GM19455 (cell line): ENCODE measurements at regions not wholly inside any gene's neighbourhood (a gene's known extent, or its start where the extent isn't known, plus 50 kb on each side); places are given as distances from the start of the nearest gene placed in this dataset.

ENCODE experiments used
- ATAC-seq: cut with Tn5 transposase; IDR thresholded peaks from one replicate; pipeline ENCODE4 v1.9.1; 2021; ENCODE audit not compliant: unreplicated experiment

DNA sequence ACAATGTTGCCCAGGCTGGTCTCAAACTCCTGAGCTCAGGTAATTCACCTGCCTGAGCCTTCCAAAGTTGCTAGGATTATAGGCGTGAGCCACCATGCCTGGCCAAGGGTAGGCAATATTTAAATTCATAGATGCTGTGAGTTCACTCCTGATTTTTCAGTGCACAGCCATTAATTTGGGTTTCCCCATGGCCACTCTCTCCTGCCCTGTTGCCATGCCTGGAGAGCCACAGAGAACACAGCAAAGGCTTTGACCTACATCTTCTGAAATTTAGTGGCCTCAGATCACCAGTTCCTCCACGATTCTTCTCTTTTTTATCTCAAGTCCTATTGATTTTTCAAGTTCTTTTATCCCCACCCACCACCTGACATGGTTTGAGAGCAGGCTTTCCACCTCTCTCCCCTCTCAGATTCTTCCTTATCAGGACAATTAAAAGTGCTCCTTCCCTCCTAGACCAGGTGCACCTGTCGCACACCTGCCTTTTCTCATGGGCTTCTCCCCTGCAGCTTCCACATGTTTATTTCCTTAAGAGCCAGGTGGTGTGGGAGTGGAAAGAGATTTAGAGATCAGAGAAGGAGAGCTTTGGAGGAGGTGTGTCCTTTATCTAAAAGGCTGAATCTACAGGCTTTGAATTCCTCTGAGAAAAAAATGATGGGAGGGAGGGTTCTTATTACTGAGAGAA lies 123.8 kb downstream of the ADRA2A start:
- no peak for ATAC-seq

DNA sequence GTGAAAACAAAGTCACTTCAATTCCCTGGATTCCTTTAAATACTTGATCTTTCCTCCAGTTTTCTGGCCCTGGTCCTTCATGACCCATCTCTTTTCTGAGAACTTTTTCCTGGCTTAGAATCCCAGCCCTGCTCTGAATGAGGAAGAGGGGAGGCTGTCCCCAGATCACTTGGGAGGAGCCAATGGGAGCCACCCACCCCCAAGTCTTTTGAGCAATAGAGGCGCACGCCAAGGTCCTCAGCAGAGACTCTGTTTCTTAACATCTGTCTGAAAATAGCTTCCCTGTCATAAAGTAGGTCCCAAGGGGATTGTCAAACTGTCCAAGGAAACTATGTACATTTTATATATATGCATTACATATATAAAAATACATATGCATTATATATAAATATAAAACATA lies 126.8 kb downstream of the ADRA2A start:
- ATAC-seq, result no peak

DNA sequence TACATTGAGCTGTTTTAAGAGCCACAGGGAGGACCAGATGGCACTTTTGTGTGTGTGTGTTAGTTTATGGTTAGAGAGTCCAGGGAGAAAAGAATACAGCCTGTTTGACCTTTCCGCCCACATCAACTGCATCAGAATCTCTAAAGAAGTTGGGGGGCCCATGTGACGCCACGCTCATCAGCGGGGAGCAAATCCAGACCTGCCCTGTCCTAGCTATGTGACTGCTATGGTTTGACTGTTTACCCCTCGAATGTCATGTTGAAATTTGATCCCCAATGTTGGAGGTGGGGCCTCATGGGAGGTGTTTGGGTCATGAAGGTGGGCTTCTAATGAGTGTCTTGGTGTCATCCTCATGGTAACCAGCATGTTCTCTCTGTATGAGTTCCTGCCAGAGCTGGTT lies 128.0 kb downstream of the ADRA2A start:
- ATAC-seq, result no peak

DNA sequence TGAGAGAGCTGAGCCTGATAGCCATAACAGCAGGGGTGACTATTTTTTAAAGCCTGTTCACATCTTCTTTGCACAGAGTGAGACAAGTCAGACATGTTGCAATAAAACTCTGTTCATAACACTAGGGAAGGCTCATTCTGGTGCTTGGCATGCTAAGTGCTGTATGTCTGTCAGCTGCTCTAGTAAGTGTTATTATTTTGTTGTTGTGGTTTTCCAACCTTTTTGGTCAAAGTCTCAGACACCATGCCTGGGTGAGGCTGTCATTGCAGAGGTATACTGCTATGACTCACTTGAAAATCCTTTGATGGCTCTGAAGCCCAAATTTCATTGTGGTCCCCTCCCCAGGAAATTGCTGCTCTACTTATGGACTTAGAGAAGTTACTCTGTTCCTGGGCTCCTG lies 129.7 kb downstream of the ADRA2A start:
- ATAC-seq, result no peak

DNA sequence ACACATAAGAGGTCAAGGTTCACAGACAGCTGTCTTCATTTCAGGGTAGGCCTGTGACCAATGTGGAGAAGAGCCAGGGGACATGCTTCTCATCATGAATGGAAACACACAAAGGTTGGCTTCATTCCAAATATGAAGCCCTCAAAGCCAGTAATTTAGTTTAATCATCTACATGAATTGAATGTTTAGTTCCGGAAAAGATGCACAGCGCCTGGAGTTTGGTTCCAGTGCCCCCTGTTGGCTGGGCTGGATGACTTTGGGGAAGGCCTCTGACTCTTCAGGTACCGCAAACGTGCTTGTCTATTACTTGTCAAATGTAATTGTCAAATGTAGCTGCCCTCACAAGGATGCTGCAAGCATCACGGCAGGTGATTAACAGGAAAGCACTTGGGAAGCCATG lies 130.7 kb downstream of the ADRA2A start:
- no peak for ATAC-seq

DNA sequence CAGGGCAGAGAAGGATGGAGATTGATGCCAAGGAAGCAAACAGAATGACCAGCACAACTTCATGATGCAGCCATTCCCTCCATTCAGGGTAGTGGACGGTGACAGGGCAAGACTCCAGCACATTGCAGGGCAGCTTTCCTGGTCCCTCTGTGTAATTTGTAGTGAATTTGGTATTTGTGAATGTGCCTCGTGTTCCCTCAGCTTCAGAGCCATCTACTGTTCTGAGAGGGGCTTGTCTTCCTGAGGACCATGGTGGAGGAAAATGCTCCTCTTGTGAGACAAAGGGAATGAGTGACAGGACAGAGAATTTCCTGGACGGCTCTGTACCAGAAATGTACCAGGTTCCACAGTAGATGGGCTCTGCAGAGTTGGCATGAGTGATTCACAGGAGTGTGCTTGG lies 132.1 kb downstream of the ADRA2A start:
- ATAC-seq, result no peak

DNA sequence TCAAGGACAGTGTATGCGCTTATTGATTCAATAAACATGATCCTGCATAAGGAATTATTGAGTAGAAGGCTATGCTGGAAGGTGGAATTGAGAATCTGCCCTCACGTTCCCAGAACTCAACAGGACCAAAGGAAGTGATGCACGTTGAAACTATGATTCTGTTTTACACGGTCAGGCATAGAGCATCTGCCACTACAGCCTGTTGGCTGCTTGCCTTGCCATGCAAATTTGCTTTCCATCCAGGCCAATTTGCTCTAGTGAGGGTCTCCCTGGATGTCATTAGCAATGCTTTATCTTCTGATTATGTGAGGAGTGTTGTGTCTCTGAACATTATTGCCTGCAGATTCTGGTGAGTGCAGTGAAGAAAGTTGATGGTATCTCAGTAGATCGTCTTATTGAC lies 132.9 kb downstream of the ADRA2A start:
- no peak for ATAC-seq

DNA sequence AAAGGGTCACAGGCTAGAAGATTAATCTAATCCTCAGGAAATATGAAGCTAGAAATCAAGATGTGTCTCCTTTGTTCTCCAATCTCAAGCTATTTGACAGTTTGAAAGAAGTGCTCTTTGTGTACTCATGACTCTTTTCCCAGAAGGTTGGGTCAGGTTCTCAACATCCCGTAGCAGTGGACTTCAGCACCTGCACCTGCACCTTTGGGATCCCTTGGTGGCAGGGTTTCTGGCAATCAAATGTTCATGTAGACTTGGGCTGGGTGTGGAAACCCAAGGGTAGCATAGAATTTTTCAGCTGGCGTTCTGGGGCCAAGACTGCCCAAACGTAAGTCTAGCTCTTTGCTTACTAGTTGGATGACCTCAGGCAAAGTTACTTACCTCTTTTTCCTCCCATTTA lies 134.4 kb downstream of the ADRA2A start:
- ATAC-seq, result no peak

DNA sequence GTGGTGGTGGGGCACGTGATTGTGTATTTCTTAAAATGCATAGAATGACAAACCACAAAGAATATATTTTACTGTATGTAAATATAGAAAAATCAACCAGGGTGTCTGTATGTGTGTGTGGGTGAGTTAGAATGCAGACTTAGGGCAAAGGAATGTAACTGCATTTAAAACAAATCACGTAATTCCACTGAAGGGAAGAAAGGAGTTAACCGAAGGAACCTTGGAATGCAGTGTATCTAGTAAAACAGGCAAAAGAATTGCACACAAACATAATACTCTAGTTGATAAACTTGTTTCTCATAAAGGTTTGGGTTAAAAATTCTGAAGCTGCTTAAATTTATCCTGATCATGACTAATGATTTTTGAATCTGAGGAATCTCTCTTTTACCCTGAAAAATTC lies 134.9 kb downstream of the ADRA2A start:
- no peak for ATAC-seq

DNA sequence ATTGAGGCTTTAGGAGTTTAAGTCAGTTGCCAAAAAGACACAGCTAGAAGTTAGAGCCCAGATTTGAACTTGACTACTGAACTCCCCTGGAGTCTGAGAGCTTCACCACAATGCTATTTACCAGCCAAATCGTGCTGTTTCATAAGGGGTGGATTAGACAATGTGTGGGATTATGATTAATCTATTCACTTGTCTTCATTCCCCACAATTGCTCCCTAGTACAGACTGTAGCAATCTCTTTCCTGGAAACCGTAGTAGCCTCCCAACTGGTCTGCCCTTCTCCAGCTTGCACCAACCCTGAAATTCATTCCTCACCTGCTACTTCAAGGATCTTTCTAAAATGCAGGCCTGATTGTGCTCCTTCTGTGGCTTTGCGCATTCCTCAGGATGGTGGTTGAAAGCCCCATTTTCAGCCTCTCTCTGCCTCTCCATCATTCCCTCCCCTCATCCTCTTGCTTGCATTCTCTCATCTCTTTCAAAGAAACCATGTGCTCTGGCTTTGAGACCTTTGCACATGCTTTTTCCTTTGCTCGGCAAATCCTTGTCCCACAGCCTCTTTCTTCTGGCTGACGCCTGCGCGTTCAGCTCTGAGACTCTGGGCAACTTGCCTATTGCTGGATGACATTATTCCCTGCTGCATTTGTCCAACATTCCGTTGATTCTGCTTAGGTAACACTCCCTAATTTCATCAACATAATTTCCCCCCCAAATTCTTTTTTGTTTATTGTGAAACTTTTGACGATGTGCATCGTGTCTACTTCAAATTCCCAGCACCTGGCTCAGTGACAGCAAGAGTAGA lies 145.1 kb downstream of the ADRA2A start:
- ATAC-seq, result no peak

DNA sequence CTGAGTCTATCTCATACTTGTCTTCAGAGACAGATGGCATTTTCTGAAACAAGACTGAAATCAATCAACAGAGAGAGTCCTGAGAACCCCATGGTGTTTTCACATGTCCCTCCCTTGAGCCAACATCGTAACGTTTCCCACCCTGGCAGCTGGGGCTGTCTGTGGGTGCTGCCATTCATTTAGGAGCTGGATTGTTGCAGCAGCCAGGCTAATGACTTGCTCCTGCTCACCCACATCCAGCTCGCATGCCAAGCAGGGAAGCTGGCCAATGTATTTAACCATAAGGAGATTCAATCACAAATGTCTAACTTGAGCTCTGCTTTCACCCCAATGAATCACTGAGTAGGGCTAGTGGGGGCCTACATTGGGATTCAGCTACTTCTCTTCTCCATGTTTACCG lies 146.1 kb downstream of the ADRA2A start:
- no peak for ATAC-seq

DNA sequence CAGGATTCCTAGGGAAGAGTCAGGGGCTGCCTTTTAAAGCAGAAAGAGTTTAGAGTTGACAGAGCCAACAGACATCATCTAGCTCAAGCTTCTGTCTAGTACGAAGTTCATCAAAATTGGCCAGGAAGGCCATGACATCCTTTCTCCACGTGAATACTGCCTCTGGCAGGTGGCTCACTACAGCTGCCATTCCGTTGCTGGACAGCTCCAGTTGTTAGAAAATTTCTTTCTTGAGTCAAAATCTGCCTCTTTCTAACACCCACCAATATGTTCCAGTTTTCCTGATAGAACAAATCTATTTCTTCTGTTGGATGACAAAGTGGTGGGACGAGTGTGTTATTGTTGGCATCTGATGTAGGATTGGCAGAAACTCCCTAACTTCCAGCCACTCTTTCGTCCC lies 154.9 kb downstream of the ADRA2A start:
- ATAC-seq, result no peak

DNA sequence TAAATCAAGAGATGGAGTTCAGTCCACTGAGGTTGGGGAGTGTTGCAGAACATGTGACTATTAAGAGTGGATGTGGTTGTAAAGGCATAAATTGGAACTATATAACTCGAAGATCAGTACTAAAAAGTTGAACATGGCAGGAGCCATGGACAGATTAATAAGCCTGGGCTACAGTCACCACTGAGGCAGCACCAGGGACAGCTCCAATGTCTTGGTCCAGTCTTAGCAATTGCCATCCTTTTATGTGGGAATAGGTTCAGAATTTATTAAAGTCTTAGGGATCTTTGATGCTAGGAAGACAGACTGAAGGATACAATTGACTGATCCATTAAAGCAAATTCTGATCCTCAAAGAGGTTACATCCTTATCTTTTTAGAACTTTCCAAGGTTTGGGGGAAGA lies 156.6 kb downstream of the ADRA2A start:
- ATAC-seq, result no peak

DNA sequence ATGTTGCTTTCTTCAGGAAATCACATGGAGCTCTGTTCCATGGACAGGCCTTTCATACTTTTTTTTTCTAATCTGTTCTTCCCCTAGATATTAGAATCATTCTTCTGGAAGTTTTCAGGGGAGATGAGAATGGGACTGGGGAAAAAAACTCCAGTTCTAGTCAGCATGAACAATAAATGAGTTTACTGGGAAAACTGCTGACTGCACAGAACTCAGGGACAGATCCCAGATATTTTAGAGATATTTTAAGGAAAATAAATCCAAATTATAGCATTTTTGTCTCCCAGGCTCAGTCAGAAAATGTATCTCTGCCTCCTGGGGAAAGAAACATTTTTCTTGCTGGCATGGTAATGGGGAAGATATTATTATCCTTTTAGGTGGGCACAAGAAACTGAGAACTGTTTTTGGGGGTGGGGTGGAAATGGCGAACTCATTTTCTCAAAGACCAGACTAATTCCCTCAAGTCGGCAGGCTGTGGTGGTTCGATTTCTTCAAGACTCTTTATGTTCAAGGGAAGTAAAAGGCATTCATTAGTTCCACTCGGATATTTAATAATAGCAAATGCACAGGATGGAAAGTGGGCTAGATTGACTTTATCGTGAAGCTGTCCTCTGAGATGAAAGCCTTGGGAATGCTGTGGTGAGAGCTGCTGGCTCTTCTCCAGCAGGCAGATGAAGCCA lies 157.5 kb downstream of the ADRA2A start:
- no peak for ATAC-seq

DNA sequence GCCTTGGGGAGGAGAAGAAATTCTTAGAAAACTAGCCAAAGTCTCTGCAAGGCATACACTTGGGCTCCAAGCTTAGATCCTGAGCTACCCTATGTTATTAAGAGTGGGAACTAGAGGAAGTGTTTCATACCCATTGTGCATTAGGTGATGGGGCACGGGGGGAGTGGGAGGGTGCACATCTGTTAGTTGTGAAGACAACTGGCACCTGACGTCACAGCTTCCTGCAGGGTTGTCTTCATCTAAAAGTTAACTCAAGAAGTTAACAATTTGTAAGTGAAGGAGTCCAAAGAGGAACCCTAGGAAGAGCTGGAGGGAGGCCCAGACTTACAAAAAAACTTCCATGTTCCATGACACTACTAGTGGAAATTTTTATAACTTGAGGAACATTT lies 158.1 kb downstream of the ADRA2A start:
- no peak for ATAC-seq

DNA sequence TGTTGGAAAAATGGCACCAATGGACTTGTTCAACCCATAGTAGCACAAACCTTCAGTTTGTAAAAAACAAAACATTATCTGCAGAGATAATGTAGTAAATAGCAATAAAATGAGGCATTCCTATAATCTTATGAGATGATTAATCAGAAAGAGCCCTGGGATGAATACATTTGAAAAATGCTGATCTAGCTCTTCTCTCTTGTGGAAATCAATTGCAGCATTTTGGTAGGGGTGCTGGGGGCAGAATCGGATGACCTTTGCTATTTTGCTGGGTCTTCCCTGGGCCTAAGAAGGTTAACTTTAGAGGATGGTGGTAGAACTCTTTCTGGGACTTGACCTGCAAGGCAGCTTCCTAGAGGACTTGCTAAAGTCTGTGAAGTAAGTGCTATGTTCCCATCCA lies 163.5 kb downstream of the ADRA2A start:
- no peak for ATAC-seq

DNA sequence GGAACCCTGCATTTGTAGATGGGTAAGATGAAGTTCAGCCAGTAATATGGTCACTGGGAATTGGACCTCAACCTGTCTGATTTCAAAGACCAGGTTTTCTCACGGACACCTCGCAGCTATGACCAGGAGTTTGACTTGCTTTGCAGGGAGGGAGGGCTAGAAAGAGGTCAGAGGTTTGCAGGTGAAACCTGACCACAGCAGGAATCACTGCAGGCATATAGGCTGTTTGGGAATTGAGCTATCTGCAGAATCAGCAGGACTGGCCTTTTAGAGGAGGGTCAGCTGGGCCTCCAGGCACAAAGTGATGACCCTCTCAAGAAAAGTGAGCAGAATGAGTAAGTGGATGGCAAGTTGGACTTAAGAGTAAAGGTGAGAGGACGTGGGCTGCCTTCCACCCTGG lies 166.3 kb downstream of the ADRA2A start:
- no peak for ATAC-seq

DNA sequence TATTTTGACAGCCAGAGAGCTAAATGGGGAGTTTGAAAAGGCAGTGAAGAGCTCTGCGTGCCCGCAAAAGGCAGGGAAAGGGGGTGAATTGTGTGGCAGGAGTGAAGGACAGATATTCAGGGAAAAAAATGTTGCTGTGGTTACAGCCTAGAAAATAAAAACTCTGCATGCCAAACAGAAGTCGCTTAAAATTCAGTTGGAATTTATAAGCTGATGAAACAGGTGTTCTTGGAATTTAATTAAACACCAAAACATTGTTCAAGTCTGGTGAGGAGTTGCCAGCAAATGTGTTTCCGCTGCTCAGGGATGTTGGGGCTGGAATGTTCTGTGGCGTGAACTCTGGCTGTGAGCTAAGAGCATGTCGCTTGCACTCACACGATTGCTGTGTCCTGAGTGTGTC lies 169.3 kb downstream of the ADRA2A start:
- ATAC-seq, result no peak

DNA sequence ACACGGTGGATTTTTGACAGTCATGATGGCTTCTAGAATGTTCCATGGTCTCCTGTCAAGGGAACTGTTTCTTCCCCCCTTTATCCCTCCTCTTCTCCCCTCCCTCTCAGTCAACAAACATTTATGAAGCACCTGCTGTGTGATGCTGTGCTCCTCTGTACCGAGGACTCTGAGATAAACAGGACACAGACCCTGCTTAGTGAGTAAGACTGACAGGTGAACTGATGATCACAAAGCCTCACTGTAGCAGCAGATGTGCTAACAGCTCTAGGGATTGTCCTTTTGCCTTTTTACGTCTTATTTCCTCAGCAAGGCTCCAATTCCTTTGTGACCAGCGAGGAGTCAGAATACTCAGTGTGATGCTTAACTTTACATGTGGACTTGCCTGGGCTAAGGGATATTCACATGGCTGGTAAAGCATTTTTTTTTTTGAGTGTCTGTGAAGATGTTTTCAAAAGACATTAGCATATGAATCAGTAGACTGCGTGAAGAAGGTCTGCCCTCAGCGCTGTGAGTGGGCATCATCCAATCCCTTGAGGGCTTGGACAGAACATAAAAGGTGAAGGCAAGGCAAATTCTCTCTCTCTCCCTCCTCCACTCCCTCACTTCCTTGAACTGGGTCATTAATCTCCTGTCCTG lies 170.1 kb downstream of the ADRA2A start:
- ATAC-seq, result no peak

DNA sequence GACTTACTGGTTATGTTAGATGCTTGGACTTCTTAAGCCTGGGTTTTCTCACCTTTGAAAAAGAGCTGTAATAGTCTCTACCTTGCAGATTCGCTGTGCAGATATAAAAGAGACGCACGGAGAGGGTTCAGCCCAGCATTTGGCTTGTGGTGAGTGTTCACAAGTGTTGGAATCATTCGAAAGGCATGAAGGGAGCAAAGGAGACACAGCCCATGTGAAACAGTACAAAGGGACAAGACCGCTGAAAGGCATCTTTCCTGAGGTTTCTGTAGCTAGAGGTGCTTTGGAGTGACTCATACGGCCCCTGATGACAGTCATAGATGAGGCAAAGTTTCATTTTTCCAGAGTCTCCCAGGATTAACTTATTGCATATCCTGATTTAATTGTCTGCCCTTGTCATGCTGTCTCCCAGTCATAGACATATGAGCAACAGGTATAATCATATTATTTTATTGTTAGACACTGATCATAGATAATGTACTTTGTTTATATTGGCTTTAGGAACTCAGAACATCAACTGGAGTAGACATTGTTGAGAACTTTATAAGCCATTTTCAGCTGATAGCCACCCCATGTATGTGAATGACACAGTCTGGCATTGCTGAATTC lies 171.1 kb downstream of the ADRA2A start:
- no peak for ATAC-seq

DNA sequence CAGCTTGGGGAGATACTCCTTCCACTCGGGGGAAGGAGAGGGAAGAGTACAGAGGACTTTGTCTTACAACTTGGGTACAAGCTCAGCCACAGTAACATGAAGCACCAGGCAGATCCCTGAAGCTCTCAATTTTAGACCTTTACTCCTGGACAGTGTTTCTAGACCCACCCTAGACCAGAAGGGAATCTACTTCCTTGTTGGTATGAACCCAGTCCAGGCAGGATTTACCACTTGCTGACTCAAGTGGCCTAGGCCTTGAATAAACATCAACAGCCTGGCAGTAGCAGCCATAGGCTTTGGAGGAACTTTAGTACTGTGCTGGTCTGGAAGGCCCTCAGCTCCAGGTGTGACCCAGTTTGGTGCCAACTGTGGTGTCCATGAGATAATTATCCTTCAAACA lies 173.1 kb downstream of the ADRA2A start:
- ATAC-seq, result no peak
